ENCODE measurements at regions not wholly inside any gene's neighbourhood (a gene's known extent, or its start where the extent isn't known, plus 50 kb on each side); places are given as distances from the start of the nearest gene placed in this dataset.

- ATAC-seq (no peak), DNase-seq (no peak)
- Histone ChIP-seq H3K4me3 (no peak overlapping the region), H3K27ac (no peak overlapping the region), H3K4me1 (no peaks in the 10 kb centered on the region), H3K36me3 (no peaks in the 10 kb centered on the region), H3K27me3 (peaks cover 9% of the 10 kb centered on the region), H3K9me3 (no peaks in the 10 kb centered on the region)
- intact Hi-C loops (cut with DNase I) = no loop called here
- no peak for TF ChIP-seq CTCF (IDR thresholded peaks at IDR 0.05)
These were observed 258.8 kb downstream of the MIAT start for GRCh38 chr22:26916236-26916635.

- intact Hi-C loops (cut with DNase I) = no loop called here
- no peak overlapping the region for H3K27ac ChIP-seq
These were observed 260.8 kb downstream of the MIAT start for GRCh38 chr22:26918226-26918625.

GRCh38 chr22:26921726-26922125 is 264.3 kb downstream of the MIAT start:
- peaks cover 10% of the 10 kb centered on the region for H3K27me3 ChIP-seq
- no peak for TF ChIP-seq CTCF (IDR thresholded peaks at IDR 0.05)
- no peak for DNase-seq
- no peak overlapping the region for H3K27ac ChIP-seq
- no peaks in the 10 kb centered on the region for H3K4me1 ChIP-seq
- no peak overlapping the region for H3K4me3 ChIP-seq
- no peaks in the 10 kb centered on the region for H3K9me3 ChIP-seq
- intact Hi-C loops (cut with DNase I) = no loop called here
- no peaks in the 10 kb centered on the region for H3K36me3 ChIP-seq
- ATAC-seq = no peak

More at GRCh38 chr22:26918226-26918625, 260.8 kb downstream of the MIAT start:
- H3K27me3 ChIP-seq = peaks cover 4% of the 10 kb centered on the region
- H3K4me3 ChIP-seq = no peak overlapping the region
- no peak for TF ChIP-seq CTCF (IDR thresholded peaks at IDR 0.05)
- H3K4me1 ChIP-seq = no peaks in the 10 kb centered on the region
- no peaks in the 10 kb centered on the region for H3K9me3 ChIP-seq
- DNase-seq (no peak), ATAC-seq (no peak)
- H3K36me3 ChIP-seq = no peaks in the 10 kb centered on the region

GRCh38 chr22:26922806-26923205 is 265.4 kb downstream of the MIAT start:
- Histone ChIP-seq H3K36me3 (no peaks in the 10 kb centered on the region), H3K4me1 (no peaks in the 10 kb centered on the region), H3K27ac (no peak overlapping the region), H3K27me3 (peaks cover 10% of the 10 kb centered on the region), H3K4me3 (no peak overlapping the region), H3K9me3 (no peaks in the 10 kb centered on the region)
- DNase-seq (no peak), ATAC-seq (no peak)
- intact Hi-C loops (cut with DNase I) = no loop called here
- no peak for TF ChIP-seq CTCF (IDR thresholded peaks at IDR 0.05)

GRCh38 chr22:26923531-26923930 is 266.1 kb downstream of the MIAT start:
- intact Hi-C loops (cut with DNase I) = no loop called here
- no peaks in the 10 kb centered on the region for H3K36me3 ChIP-seq
- H3K27me3 ChIP-seq = peaks cover 10% of the 10 kb centered on the region
- DNase-seq (no peak), ATAC-seq (no peak)
- no peaks in the 10 kb centered on the region for H3K9me3 ChIP-seq
- TF ChIP-seq CTCF (IDR thresholded peaks at IDR 0.05) = no peak
- no peak overlapping the region for H3K4me3 ChIP-seq
- H3K27ac ChIP-seq = no peak overlapping the region
- H3K4me1 ChIP-seq = no peaks in the 10 kb centered on the region

- no peak for ATAC-seq
- Histone ChIP-seq H3K4me1 (no peaks in the 10 kb centered on the region), H3K9me3 (no peaks in the 10 kb centered on the region), H3K4me3 (no peak overlapping the region), H3K27ac (no peak overlapping the region), H3K27me3 (peaks cover 6% of the 10 kb centered on the region), H3K36me3 (no peaks in the 10 kb centered on the region)
- no peak for TF ChIP-seq CTCF (IDR thresholded peaks at IDR 0.05)
- DNase-seq = no peak
- intact Hi-C loops (cut with DNase I) = no loop called here
These were observed 270.4 kb downstream of the MIAT start for GRCh38 chr22:26927821-26928220.
